Spinal cord (tissue), 9 donors: ENCODE measurements at regions not wholly inside any gene's neighbourhood (a gene's known extent, or its start where the extent isn't known, plus 50 kb on each side); places are given as distances from the start of the nearest gene placed in this dataset.

Experiments used
- DNase-seq, 6 donors: peaks; one replicate each; pipeline versions ENCODE4 v3.0.0 to v3.0.0-alpha.2; 2013 to 2015; ENCODE audit warnings: low spot score in 6 of 6, low read depth in 4 of 6
- H3K27ac ChIP-seq: one replicate; pipeline ENCODE4 v1.5.1; 2013; ENCODE audit warnings: low read depth, low read length, control low read depth
- H3K27me3 ChIP-seq: one replicate; pipeline ENCODE4 v1.6.1; 2013; ENCODE audit warnings: low read length; ENCODE audit not compliant: control insufficient read depth, insufficient read depth
- H3K36me3 ChIP-seq: one replicate; pipeline ENCODE4 v1.6.1; 2013; ENCODE audit warnings: low read length; ENCODE audit not compliant: control insufficient read depth, insufficient read depth
- H3K4me1 ChIP-seq: one replicate; pipeline ENCODE4 v1.6.1; 2013; ENCODE audit warnings: low read length; ENCODE audit not compliant: control insufficient read depth, insufficient read depth
- H3K4me3 ChIP-seq: one replicate; pipeline ENCODE4 v1.5.1; 2013; ENCODE audit warnings: low read depth, low read length, control low read depth
- H3K9me3 ChIP-seq: one replicate; pipeline ENCODE4 v1.6.1; 2013; ENCODE audit warnings: low read length; ENCODE audit not compliant: control insufficient read depth, insufficient read depth
- WGBS: methylation state at CpG from one replicate; pipeline ENCODE4 v1.1.5; 2013; ENCODE audit warnings: missing lambda C conversion rate; ENCODE audit not compliant: insufficient coverage; 5-methylcytosine and 5-hydroxymethylcytosine counted together
- donor health status: healthy.

DNA sequence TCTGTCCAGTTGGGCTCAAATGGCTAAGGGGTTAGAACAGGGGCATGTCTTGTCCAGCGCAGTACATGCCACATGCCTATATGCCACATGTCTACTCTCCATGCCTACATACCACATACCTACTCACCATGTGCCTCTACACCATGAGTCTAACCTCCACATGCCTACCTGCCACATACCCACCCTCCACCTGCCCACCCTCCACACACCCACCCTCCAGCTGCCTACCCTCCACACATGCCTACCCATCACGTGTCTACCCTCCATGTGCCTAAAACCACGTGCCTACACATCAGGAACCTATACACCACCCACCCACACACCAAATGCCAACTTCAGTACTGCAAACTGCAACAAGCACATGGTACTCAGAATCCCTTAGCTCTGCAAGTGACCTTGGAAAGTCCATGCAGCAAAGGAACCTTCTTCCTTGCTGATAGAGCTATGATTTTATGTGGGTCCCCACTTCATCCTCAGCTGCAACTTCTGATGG, 113.0 kb upstream of the CST7 start:
- Histone ChIP-seq H3K27ac (no peak overlapping the region), H3K4me1 (peaks cover 4% of the 10 kb centered on the region), H3K4me3 (no peak overlapping the region), H3K36me3 (no peaks in the 10 kb centered on the region), H3K9me3 (no peaks in the 10 kb centered on the region), H3K27me3 (no peaks in the 10 kb centered on the region)
- 83% methylated on average over 2 of the region's 3 CpGs for WGBS
- DNase-seq, result no peak

DNA sequence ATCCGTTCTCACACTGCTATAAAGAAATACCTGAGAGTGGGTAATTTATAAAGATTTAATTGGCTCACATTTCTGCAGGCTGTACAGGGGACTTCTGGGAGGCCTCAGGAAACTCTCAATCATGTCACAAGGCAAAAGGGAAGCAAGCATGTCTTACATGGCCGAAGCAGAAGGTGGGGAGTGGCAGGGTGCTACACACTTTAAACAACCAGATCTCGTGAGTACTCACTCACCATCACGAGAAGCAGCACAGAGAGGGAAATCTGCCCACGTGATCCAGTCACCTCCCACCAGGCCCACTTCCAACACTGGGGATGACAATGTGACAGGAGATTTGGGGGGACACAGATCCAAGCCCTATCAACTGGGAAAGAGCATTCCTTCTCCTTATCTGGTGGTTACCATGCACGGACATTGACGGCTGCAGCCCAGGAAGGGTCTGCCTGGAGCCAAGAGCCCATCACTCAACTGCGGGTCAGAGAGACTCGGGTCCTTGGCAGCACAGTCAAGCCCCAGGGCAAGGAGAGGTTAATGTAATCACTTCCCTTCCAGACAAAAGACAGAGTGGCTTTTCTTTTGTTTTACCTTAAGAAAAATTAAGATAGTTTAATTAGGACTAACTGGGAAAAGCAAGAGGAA, 112.3 kb upstream of the CST7 start:
- peaks cover 4% of the 10 kb centered on the region for H3K4me1 ChIP-seq
- no peaks in the 10 kb centered on the region for H3K27me3 ChIP-seq
- no peak for DNase-seq
- no peak overlapping the region for H3K4me3 ChIP-seq
- H3K27ac ChIP-seq, result no peak overlapping the region
- WGBS, result 28% methylated on average over 2 of the region's 9 CpGs
- no peaks in the 10 kb centered on the region for H3K36me3 ChIP-seq
- H3K9me3 ChIP-seq, result no peaks in the 10 kb centered on the region

DNA sequence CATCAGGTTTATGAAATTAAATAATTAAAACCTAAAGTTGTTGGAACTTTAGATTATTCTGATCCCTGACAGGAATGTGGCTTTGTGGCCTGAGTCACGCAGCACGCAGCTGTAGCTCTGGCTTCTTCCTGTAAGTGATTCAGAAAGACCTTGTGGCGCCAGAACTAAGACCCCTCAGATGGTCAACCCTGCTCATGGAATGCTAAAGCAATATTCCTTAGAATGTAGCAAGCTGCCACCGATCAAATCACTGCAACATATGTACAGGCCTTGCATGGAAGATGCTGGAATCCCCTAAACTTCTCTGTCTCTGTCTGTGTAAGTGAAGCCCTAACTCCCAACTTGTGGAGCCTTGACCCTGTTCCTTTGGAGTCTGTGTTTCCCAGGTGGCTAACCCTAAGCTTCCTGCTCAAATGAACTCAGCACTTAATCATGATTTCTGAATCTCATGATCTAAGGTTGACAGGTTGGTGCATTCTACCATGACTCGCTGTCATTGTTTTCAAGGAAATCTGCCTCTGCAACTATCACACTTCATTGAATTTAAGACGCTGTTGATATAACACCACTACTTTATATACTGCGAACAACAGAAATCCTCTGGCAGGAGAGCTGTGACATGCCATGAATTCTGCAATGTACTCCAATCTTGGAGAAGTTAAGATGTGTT, 111.2 kb upstream of the CST7 start:
- no peak overlapping the region for H3K27ac ChIP-seq
- H3K4me3 ChIP-seq, result no peak overlapping the region
- WGBS, result 96% methylated on average over 4 of the region's 7 CpGs
- H3K9me3 ChIP-seq, result no peaks in the 10 kb centered on the region
- no peak for DNase-seq
- H3K36me3 ChIP-seq, result no peaks in the 10 kb centered on the region
- H3K27me3 ChIP-seq, result no peaks in the 10 kb centered on the region
- H3K4me1 ChIP-seq, result peaks cover 4% of the 10 kb centered on the region

DNA sequence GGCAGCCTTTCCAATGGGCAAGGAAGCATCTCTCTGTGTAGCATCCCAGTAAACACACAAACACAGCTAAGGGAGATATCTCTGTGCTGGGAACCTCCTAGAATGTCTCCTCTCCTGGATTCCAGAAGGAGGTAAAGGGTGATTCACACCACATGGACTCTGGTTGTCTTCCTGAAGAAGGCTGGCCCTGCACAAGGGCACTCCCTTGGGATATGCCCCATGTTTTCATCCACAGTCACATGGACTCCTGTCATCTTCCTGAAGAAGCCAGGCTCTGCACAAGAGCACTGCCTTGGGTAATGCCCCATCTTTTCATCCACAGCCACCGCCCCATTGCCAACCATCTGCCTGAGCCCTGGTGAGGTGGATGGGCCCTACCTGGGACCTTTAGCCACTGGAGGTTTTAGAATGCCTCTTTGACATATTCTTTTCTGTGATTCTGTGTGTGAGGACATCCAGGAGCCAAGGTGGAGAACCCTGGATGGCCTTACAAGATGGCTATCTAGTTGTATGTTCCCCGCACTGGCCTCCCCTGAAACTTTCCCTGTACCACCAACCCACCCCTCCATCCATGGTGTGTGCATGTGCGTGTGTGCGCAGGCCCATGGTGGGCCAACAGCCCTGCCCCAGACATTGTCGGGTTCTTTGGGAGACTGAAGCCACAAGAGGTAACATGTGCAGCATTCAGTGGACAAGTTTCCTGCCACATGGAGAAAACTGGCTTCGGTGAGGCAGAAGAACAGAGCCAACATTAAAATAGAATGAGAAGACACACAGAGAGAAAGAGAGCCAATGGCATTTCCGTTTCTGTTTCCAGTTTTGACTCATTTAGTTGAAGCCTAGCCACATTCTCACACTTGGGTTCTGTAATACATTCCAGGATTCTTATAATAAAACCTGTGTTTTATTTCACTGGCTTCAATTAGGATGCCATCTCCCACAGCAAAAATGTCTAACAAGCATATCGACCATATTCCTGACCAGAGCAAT, 110.2 kb upstream of the CST7 start:
- WGBS, result 87% methylated on average over 5 of the region's 8 CpGs
- DNase-seq, result peak in 1 of 6 donors; percentile 71
- H3K4me3 ChIP-seq, result no peak overlapping the region
- H3K27ac ChIP-seq, result no peak overlapping the region
- no peaks in the 10 kb centered on the region for H3K9me3 ChIP-seq
- H3K27me3 ChIP-seq, result no peaks in the 10 kb centered on the region
- H3K4me1 ChIP-seq, result peaks cover 4% of the 10 kb centered on the region
- H3K36me3 ChIP-seq, result no peaks in the 10 kb centered on the region

DNA sequence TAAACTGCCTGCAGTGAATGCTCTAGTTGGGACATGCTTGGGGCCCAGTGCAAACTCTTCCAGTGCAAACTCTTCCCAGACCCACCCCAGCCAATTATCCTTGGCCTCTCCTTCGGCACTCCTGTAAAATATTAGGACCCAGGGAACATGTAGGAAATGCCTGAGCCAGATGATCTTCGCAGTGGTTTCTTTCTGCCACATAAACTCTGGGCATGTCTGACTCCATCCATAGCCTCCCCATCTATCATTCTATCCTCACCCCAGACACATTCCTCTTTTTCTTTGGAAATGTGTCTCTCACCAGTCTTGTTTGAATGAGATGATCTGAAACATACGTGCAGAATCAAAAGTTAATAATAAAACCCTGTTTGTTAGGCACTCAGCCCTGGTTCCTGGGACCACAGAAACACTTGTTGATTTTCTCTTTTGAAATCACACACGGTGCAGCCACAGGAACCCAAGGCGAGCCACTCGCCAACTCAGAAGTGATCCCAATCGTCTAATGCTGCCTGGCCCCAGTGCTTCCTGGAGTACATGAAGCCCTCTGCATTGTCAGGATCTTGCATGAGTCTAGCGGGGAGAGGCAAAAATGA, 108.9 kb upstream of the CST7 start:
- H3K4me1 ChIP-seq, result peaks cover 4% of the 10 kb centered on the region
- no peaks in the 10 kb centered on the region for H3K27me3 ChIP-seq
- no peak overlapping the region for H3K27ac ChIP-seq
- H3K36me3 ChIP-seq, result no peaks in the 10 kb centered on the region
- no peak overlapping the region for H3K4me3 ChIP-seq
- DNase-seq, result no peak
- WGBS, result 60% methylated on average over 7 of the region's 8 CpGs
- H3K9me3 ChIP-seq, result no peaks in the 10 kb centered on the region

DNA sequence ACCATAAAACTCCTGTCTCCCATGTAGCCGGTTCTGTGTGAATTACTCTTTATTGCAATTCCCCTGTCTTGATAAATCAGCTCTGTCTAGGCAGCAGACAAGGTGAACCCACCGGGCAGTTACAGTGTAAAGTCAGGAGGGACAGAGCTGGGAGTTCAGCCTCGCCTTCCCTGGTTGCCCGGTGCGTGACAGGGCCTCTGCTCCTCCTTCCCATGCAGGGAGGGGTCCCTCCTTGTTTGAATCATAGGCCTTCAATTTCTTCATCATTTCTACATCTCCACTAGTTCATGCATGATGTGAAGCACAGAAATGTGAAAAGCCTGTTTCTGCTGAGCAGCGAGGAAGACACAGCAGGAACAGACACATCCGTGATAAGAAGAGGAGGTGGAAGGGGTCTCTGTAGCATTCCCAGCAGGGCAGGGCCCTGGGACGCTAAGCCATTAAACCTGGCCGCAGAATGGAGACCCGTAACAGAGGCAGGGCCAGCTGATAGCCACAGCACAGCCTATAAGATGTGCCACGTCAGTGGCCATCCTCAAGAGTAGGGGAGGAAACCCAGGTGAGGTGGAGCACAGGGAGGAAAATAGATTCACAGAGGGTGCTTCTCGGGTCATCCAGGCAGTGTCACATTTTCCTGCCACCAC, 106.7 kb upstream of the CST7 start:
- WGBS, result 79% methylated on average over 9 of the region's 12 CpGs
- Histone ChIP-seq H3K36me3 (no peaks in the 10 kb centered on the region), H3K4me1 (no peaks in the 10 kb centered on the region), H3K27me3 (no peaks in the 10 kb centered on the region), H3K27ac (no peak overlapping the region), H3K9me3 (no peaks in the 10 kb centered on the region), H3K4me3 (no peak overlapping the region)
- peak in 1 of 6 donors; percentile 9 for DNase-seq

DNA sequence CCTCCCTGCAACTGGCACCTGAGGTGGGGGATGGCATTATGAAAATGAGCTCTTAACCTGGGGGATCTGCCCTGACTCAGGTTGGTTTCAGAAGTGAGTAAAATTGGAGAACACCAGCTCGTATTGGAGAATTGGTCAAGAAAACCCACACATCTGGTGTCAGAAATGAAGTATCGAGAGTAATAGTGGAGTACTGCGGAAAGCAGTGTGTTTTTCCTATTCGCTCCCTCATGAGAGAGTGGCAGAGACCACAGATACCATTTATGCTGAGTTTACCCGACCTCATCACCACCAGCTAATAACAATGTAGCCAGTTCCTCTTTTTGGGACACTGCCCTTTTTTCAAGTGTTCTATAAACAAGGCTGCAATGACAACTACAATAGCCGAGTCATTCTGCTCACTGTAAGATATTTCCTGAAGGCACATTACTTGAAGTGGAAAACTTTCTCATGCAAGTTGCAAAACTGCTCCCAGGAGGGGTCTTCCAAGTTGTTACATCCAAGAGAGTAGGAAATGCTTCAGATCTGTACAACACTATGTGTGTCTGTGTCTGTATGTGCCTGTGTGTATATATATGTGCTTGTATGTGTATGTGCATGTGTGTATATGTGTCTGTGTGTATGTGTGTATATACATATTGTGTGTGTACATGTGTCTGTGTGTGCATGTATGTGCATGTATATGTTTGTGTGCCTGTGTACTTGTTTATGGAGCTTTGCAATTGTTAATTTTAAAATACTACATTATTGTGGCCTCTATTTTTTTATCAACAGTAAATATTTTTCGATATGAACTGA, 106.0 kb upstream of the CST7 start:
- Histone ChIP-seq H3K36me3 (no peaks in the 10 kb centered on the region), H3K27me3 (no peaks in the 10 kb centered on the region), H3K27ac (no peak overlapping the region), H3K9me3 (no peaks in the 10 kb centered on the region), H3K4me3 (no peak overlapping the region), H3K4me1 (no peaks in the 10 kb centered on the region)
- WGBS, result 63% methylated on average over 2 of the region's 7 CpGs
- DNase-seq, result peak in 1 of 6 donors; percentile 82

DNA sequence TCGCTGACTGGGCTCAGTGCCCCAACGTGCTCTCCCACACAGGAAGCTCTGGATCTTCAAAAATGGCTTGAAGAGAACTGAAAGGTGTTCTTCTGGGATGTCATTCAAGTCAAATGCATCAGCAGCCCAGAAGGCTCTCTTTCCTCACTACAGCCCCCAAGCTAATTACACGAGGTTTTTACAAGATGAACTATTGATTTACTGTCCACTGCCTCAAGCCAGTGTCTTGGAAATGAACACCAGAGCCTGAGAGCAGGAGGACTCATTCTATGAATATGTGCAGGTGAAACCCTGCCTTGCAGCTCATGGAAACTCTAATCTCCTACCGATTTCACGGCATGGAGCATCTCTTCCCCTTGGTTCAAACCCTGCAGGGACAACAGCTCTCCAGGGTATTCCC, 98.9 kb upstream of the CST7 start:
- H3K9me3 ChIP-seq, result no peaks in the 10 kb centered on the region
- no peak overlapping the region for H3K4me3 ChIP-seq
- H3K36me3 ChIP-seq, result no peaks in the 10 kb centered on the region
- WGBS, result 65% methylated on average over 5 of the region's 5 CpGs
- H3K27ac ChIP-seq, result no peak overlapping the region
- DNase-seq, result no peak
- no peaks in the 10 kb centered on the region for H3K4me1 ChIP-seq
- no peaks in the 10 kb centered on the region for H3K27me3 ChIP-seq
